ENCODE measurements at regions not wholly inside any gene's neighbourhood (a gene's known extent, or its start where the extent isn't known, plus 50 kb on each side); places are given as distances from the start of the nearest gene placed in this dataset.

GRCh38 chr5:152329207-152329606 is 75.9 kb downstream of the NMUR2 start:
- TF ChIP-seq CTCF (IDR thresholded peaks at IDR 0.05; ENCODE audit: insufficient read depth, low read length, severe bottlenecking): no peak
- H3K36me3 ChIP-seq (ENCODE audit: control insufficient read depth, insufficient read depth, low read length): no peaks in the 10 kb centered on the region
- H3K27me3 ChIP-seq (ENCODE audit: control insufficient read depth, insufficient read depth, low read length): no peaks in the 10 kb centered on the region
- peak; percentile 16 for DNase-seq (ENCODE audit: low read depth)
- no peak for FAIRE-seq
- H3K4me3 ChIP-seq (ENCODE audit: low read depth, low read length): no peak overlapping the region

GRCh38 chr5:152315942-152316341 is 89.1 kb downstream of the NMUR2 start:
- no peak for FAIRE-seq
- TF ChIP-seq CTCF (IDR thresholded peaks at IDR 0.05; ENCODE audit: insufficient read depth, low read length, severe bottlenecking): no peak

GRCh38 chr5:152314196-152314829 is 90.8 kb downstream of the NMUR2 start:
- no peak for DNase-seq (ENCODE audit: low read depth)
- TF ChIP-seq CTCF (IDR thresholded peaks at IDR 0.05; ENCODE audit: insufficient read depth, low read length, severe bottlenecking): no peak
- no peak for FAIRE-seq
- H3K27me3 ChIP-seq (ENCODE audit: control insufficient read depth, insufficient read depth, low read length): no peaks in the 10 kb centered on the region
- no peaks in the 10 kb centered on the region for H3K36me3 ChIP-seq (ENCODE audit: control insufficient read depth, insufficient read depth, low read length)
- H3K4me3 ChIP-seq (ENCODE audit: low read depth, low read length): no peak overlapping the region

More at GRCh38 chr5:152315942-152316341, 89.1 kb downstream of the NMUR2 start:
- Histone ChIP-seq H3K27me3 (ENCODE audit: control insufficient read depth, insufficient read depth, low read length) (no peaks in the 10 kb centered on the region), H3K36me3 (ENCODE audit: control insufficient read depth, insufficient read depth, low read length) (no peaks in the 10 kb centered on the region), H3K4me3 (ENCODE audit: low read depth, low read length) (no peak overlapping the region)
- no peak for DNase-seq (ENCODE audit: low read depth)

- Histone ChIP-seq H3K36me3 (ENCODE audit: control insufficient read depth, insufficient read depth, low read length) (no peaks in the 10 kb centered on the region), H3K4me3 (ENCODE audit: low read depth, low read length) (no peak overlapping the region), H3K27me3 (ENCODE audit: control insufficient read depth, insufficient read depth, low read length) (no peaks in the 10 kb centered on the region)
- no peak for FAIRE-seq
- DNase-seq (ENCODE audit: low read depth): no peak
- TF ChIP-seq CTCF (IDR thresholded peaks at IDR 0.05; ENCODE audit: insufficient read depth, low read length, severe bottlenecking): no peak
These were observed 95.1 kb downstream of the NMUR2 start for GRCh38 chr5:152309926-152310450.

- Histone ChIP-seq H3K4me3 (ENCODE audit: low read depth, low read length) (no peak overlapping the region), H3K27me3 (ENCODE audit: control insufficient read depth, insufficient read depth, low read length) (no peaks in the 10 kb centered on the region), H3K36me3 (ENCODE audit: control insufficient read depth, insufficient read depth, low read length) (no peaks in the 10 kb centered on the region)
- FAIRE-seq: no peak
- no peak for DNase-seq (ENCODE audit: low read depth)
- TF ChIP-seq CTCF (IDR thresholded peaks at IDR 0.05; ENCODE audit: insufficient read depth, low read length, severe bottlenecking): no peak
These were observed 98.7 kb downstream of the NMUR2 start for GRCh38 chr5:152306386-152306785.

GRCh38 chr5:152305525-152305924 is 99.6 kb downstream of the NMUR2 start:
- no peak overlapping the region for H3K4me3 ChIP-seq (ENCODE audit: low read depth, low read length)
- FAIRE-seq (no peak), DNase-seq (ENCODE audit: low read depth) (no peak)
- no peaks in the 10 kb centered on the region for H3K36me3 ChIP-seq (ENCODE audit: control insufficient read depth, insufficient read depth, low read length)
- TF ChIP-seq CTCF (IDR thresholded peaks at IDR 0.05; ENCODE audit: insufficient read depth, low read length, severe bottlenecking): no peak
- H3K27me3 ChIP-seq (ENCODE audit: control insufficient read depth, insufficient read depth, low read length): no peaks in the 10 kb centered on the region

Data from bronchial epithelial cell (primary cell).